H9 (cell line): ENCODE measurements at regions not wholly inside any gene's neighbourhood (a gene's known extent, or its start where the extent isn't known, plus 50 kb on each side); places are given as distances from the start of the nearest gene placed in this dataset.

Experiments used
- DNase-seq: peaks from one replicate; pipeline ENCODE4 v3.0.0-alpha.2; 2017
- H2AFZ ChIP-seq: one replicate; pipeline ENCODE4 v1.6.1; 2013; ENCODE audit warnings: mild to moderate bottlenecking, low read length, control low read depth, moderate library complexity
- H2AK5ac ChIP-seq: 2 replicates; pipeline ENCODE4 v1.6.1; 2013; ENCODE audit warnings: low read length, control low read depth, mixed read lengths; ENCODE audit not compliant: insufficient read length
- H2BK120ac ChIP-seq: one replicate; pipeline ENCODE4 v1.6.1; 2013; ENCODE audit warnings: low read depth, mild to moderate bottlenecking, low read length, control low read depth, inconsistent platforms; ENCODE audit not compliant: poor library complexity, severe bottlenecking
- H2BK12ac ChIP-seq: 2 replicates; pipeline ENCODE4 v1.6.1; 2013; ENCODE audit warnings: low read length, control low read depth, mixed read lengths, low read depth; ENCODE audit not compliant: insufficient read length
- H2BK15ac ChIP-seq: 2 replicates; pipeline ENCODE4 v1.6.1; 2013; ENCODE audit warnings: low read depth, low read length, control low read depth
- H2BK20ac ChIP-seq: one replicate; pipeline ENCODE4 v1.6.1; 2013; ENCODE audit warnings: low read depth, mild to moderate bottlenecking, low read length, control low read depth, inconsistent platforms; ENCODE audit not compliant: poor library complexity, severe bottlenecking
- H2BK5ac ChIP-seq: 2 replicates; pipeline ENCODE4 v1.6.1; 2013; ENCODE audit warnings: low read length, control low read depth, mixed read lengths; ENCODE audit not compliant: insufficient read length
- H3K14ac ChIP-seq: 2 replicates; pipeline ENCODE4 v1.6.1; 2013; ENCODE audit warnings: low read length, control low read depth; ENCODE audit not compliant: insufficient read depth
- H3K18ac ChIP-seq: 2 replicates; pipeline ENCODE4 v1.6.1; 2013; ENCODE audit warnings: low read depth, mild to moderate bottlenecking, mixed read lengths, low read length, control low read depth; ENCODE audit not compliant: insufficient read length
- H3K23ac ChIP-seq: 2 replicates; pipeline ENCODE4 v1.6.1; 2013; ENCODE audit warnings: low read length, control low read depth, mixed read lengths, low read depth; ENCODE audit not compliant: insufficient read length
- H3K23me2 ChIP-seq: 2 replicates; pipeline ENCODE4 v1.6.1; 2013; ENCODE audit warnings: low read depth, mild to moderate bottlenecking, mixed read lengths, low read length, control low read depth; ENCODE audit not compliant: insufficient read length, poor library complexity, severe bottlenecking
- H3K27ac ChIP-seq: 2 replicates; pipeline ENCODE4 v1.5.1; 2013; ENCODE audit warnings: low read length, control low read depth, mixed read lengths, low read depth; ENCODE audit not compliant: insufficient read length
- H3K27me3 ChIP-seq: 2 replicates; pipeline ENCODE4 v1.6.1; 2013; ENCODE audit warnings: low read length, control low read depth, inconsistent platforms; ENCODE audit not compliant: insufficient read depth
- H3K4ac ChIP-seq: 2 replicates; pipeline ENCODE4 v1.6.1; 2013; ENCODE audit warnings: low read depth, mild to moderate bottlenecking, control low read depth, inconsistent platforms, low read length, moderate library complexity
- H3K4me1 ChIP-seq: 2 replicates; pipeline ENCODE4 v1.6.1; 2013; ENCODE audit warnings: low read length, control low read depth, inconsistent platforms; ENCODE audit not compliant: insufficient read depth
- H3K4me2 ChIP-seq: 2 replicates; pipeline ENCODE4 v1.6.1; 2013; ENCODE audit warnings: low read length, control low read depth, mixed read lengths; ENCODE audit not compliant: insufficient read length, insufficient read depth
- H3K56ac ChIP-seq: 2 replicates; pipeline ENCODE4 v1.6.1; 2013; ENCODE audit warnings: low read depth, mild to moderate bottlenecking, mixed read lengths, low read length, control low read depth; ENCODE audit not compliant: insufficient read length
- H3K79me1 ChIP-seq: 2 replicates; pipeline ENCODE4 v1.6.1; 2013; ENCODE audit warnings: low read depth, mild to moderate bottlenecking, moderate library complexity, low read length, control low read depth, inconsistent platforms; ENCODE audit not compliant: insufficient read depth, poor library complexity, severe bottlenecking
- H3K79me2 ChIP-seq: 2 replicates; pipeline ENCODE4 v1.6.1; 2013; ENCODE audit warnings: low read length, control low read depth, inconsistent platforms; ENCODE audit not compliant: insufficient read depth
- H3K9ac ChIP-seq: 2 replicates; pipeline ENCODE4 v1.6.1; 2013; ENCODE audit warnings: low read length, control low read depth, mixed read lengths; ENCODE audit not compliant: insufficient read length; ENCODE audit errors: extremely low read depth
- H3K9me3 ChIP-seq: one replicate; pipeline ENCODE4 v1.6.1; 2013; ENCODE audit warnings: low read depth, low read length, inconsistent platforms; ENCODE audit not compliant: control insufficient read depth
- H3T11ph ChIP-seq: one replicate; pipeline ENCODE4 v1.6.1; 2013; ENCODE audit warnings: mild to moderate bottlenecking, low read length, control low read depth, inconsistent platforms
- H4K20me1 ChIP-seq: one replicate; pipeline ENCODE4 v1.6.1; 2013; ENCODE audit not compliant: control insufficient read depth, insufficient read length, insufficient read depth
- H4K5ac ChIP-seq: 2 replicates; pipeline ENCODE4 v1.6.1; 2013; ENCODE audit warnings: low read depth, mild to moderate bottlenecking, mixed read lengths, low read length, control low read depth; ENCODE audit not compliant: insufficient read length
- H4K8ac ChIP-seq: replicated peaks from 2 replicates; pipeline ENCODE4 v1.6.1; 2013; ENCODE audit warnings: low read length, control low read depth, mixed read lengths, low read depth; ENCODE audit not compliant: insufficient read length
- H4K91ac ChIP-seq: 2 replicates; pipeline ENCODE4 v1.6.1; 2013; ENCODE audit warnings: low read depth, mild to moderate bottlenecking, moderate library complexity, mixed read lengths, low read length, control low read depth; ENCODE audit not compliant: insufficient read length
- H3K27ac Mint-ChIP-seq, 3 experiments: 2 replicates in 2 of 3; 3 replicates in 1 of 3; pipeline ENCODE4 v1.8.0; 2020 to 2021; ENCODE audit warnings: mixed read lengths in 3 of 3, mild to moderate bottlenecking in 1 of 3, moderate library complexity in 1 of 3
- H3K27me3 Mint-ChIP-seq: 2 replicates; pipeline ENCODE4 v1.8.0; 2021; ENCODE audit warnings: low read depth, mild to moderate bottlenecking, moderate library complexity, mixed read lengths
- H3K36me3 Mint-ChIP-seq, 3 experiments: 2 replicates in 2 of 3; 3 replicates in 1 of 3; pipeline ENCODE4 v1.8.0; 2020 to 2021; ENCODE audit warnings: low read depth in 3 of 3, mixed read lengths in 3 of 3; ENCODE audit not compliant: insufficient read depth in 1 of 3
- H3K4me1 Mint-ChIP-seq, 2 experiments: 2 replicates each; pipeline ENCODE4 v1.8.0; 2020; ENCODE audit warnings: mixed read lengths in 2 of 2
- H3K4me3 Mint-ChIP-seq, 2 experiments: 2 replicates in 1 of 2; 3 replicates in 1 of 2; pipeline ENCODE4 v1.8.0; 2020 to 2021; ENCODE audit warnings: mild to moderate bottlenecking in 2 of 2, mixed read lengths in 2 of 2, moderate library complexity in 1 of 2
- H3K9me3 Mint-ChIP-seq, 2 experiments: 2 replicates in 1 of 2; 3 replicates in 1 of 2; pipeline ENCODE4 v1.8.0; 2020; ENCODE audit warnings: mild to moderate bottlenecking in 2 of 2, mixed read lengths in 2 of 2, moderate library complexity in 1 of 2
- WGBS: extraction: QIAGEN DNeasy Blood & Tissue Kit; methylation state at CpG from one replicate; pipeline ENCODE4 v1.1.7; 2013; ENCODE audit warnings: missing lambda C conversion rate, low lambda C conversion rate, mixed read lengths; ENCODE audit not compliant: insufficient read length; ENCODE audit errors: extremely low coverage; 5-methylcytosine and 5-hydroxymethylcytosine counted together
- TF ChIP-seq, protein P1 (sequence below): fragments of 200-600 bp; sonication (generic); conservative IDR thresholded peaks from 3 replicates; pipeline ENCODE4 v1.8.0; 2021; ENCODE audit warnings: antibody characterized with exemption, mild to moderate bottlenecking

DNA sequence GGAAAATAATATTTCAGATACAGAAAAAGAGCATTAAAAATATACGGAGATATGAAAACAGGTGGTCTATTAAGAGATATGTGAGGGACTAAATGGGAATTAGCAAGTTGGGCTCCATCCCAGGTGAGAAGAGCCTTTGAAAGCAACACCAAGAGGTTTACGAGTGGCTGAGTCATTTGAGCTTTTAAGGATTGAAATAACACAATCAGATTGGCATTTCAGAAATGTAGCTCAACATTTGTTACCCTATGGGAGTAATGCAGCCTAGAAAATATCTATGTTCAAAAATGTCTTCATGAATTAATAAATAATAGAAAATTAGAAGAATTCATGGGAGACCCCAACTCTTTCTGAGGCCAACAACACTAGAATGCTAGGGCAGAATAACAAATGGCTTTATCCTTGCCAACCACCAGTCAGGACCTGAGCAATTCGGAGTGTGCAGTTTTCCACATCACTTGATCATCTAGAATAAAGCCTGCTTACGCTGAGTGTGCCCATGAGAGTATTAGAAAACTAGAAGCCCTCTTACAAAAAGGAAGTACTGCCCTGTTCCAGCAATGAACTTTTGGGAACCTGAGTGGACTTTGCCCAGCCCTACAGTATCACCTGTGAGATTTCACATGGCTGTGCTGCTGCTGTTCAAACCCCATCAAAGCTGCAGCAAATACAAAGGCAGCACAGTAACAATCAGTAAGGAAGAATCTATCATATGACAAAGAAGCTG, 538.0 kb upstream of the CAMK1G start:
- Mint-ChIP-seq H3K9me3 (no peaks in the 10 kb centered on the region), H3K4me1 (peaks cover 0 to 9% of the 10 kb centered on the region in 2 experiments; a peak in 3 of 4 replicates), H3K27ac (no peak overlapping the region), H3K4me3 (no peak overlapping the region), H3K27me3 (peaks cover 41% of the 10 kb centered on the region), H3K36me3 (no peaks in the 10 kb centered on the region; a peak in 1 of 7 replicates)
- no peak overlapping the region for H3T11ph ChIP-seq
- no peak overlapping the region for H2BK5ac ChIP-seq
- H3K23ac ChIP-seq: no peak overlapping the region
- no peaks in the 10 kb centered on the region for H3K23me2 ChIP-seq
- no peak overlapping the region for H3K18ac ChIP-seq
- no peaks in the 10 kb centered on the region for H3K79me2 ChIP-seq
- H2AFZ ChIP-seq: no peak overlapping the region
- no peak overlapping the region for H3K27ac ChIP-seq
- no peak overlapping the region for H3K4ac ChIP-seq
- H3K79me1 ChIP-seq: no peaks in the 10 kb centered on the region
- peaks cover 3% of the 10 kb centered on the region; the same call in 1 of the 2 replicates for H3K27me3 ChIP-seq
- H3K4me2 ChIP-seq: no peak overlapping the region
- H3K9ac ChIP-seq: no peak overlapping the region
- no peak overlapping the region for H2BK120ac ChIP-seq
- H4K91ac ChIP-seq: no peak overlapping the region
- H3K9me3 ChIP-seq: no peaks in the 10 kb centered on the region
- H2AK5ac ChIP-seq: no peak overlapping the region
- H2BK12ac ChIP-seq: no peak overlapping the region
- H3K56ac ChIP-seq: no peak overlapping the region
- H3K4me1 ChIP-seq: no peaks in the 10 kb centered on the region
- no peak overlapping the region for H4K8ac ChIP-seq
- no peak for DNase-seq
- H2BK15ac ChIP-seq: no peak overlapping the region
- no CpG with 5 or more reads among the region's 4 CpGs for WGBS
- no peaks in the 10 kb centered on the region for H4K20me1 ChIP-seq
- no peak overlapping the region for H2BK20ac ChIP-seq
- TF ChIP-seq, protein P1, sequence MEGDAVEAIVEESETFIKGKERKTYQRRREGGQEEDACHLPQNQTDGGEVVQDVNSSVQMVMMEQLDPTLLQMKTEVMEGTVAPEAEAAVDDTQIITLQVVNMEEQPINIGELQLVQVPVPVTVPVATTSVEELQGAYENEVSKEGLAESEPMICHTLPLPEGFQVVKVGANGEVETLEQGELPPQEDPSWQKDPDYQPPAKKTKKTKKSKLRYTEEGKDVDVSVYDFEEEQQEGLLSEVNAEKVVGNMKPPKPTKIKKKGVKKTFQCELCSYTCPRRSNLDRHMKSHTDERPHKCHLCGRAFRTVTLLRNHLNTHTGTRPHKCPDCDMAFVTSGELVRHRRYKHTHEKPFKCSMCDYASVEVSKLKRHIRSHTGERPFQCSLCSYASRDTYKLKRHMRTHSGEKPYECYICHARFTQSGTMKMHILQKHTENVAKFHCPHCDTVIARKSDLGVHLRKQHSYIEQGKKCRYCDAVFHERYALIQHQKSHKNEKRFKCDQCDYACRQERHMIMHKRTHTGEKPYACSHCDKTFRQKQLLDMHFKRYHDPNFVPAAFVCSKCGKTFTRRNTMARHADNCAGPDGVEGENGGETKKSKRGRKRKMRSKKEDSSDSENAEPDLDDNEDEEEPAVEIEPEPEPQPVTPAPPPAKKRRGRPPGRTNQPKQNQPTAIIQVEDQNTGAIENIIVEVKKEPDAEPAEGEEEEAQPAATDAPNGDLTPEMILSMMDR: no peak
- H3K14ac ChIP-seq: no peak overlapping the region
- no peak overlapping the region for H4K5ac ChIP-seq
